Activated T-cell treated with anti-CD3 and anti-CD28 coated beads, Interleukin-2, amount 50 U/mL, for 4 hours (primary cell): ENCODE measurements at regions not wholly inside any gene's neighbourhood (a gene's known extent, or its start where the extent isn't known, plus 50 kb on each side); places are given as distances from the start of the nearest gene placed in this dataset.

ENCODE experiments used
- ATAC-seq, 2 donors: fragments of 200-7000 bp; cut with Tn5 transposase; one replicate each; pipeline ENCODE4 v1.10.0; 2021
- DNase-seq: peaks from one replicate; pipeline ENCODE4 v3.0.0-alpha.2; 2020
- H3K27me3 Mint-ChIP-seq: one replicate; pipeline ENCODE4 v1.8.0; 2021; ENCODE audit warnings: low read depth, mixed read lengths
- H3K36me3 Mint-ChIP-seq: one replicate; pipeline ENCODE4 v1.8.0; 2022; ENCODE audit warnings: mixed read lengths; ENCODE audit not compliant: insufficient read depth
- H3K4me1 Mint-ChIP-seq: one replicate; pipeline ENCODE4 v1.8.0; 2021; ENCODE audit warnings: low read depth, mixed read lengths
- H3K4me3 Mint-ChIP-seq: one replicate; pipeline ENCODE4 v1.8.0; 2021; ENCODE audit warnings: mild to moderate bottlenecking, moderate library complexity, mixed read lengths
- H3K9me3 Mint-ChIP-seq: one replicate; pipeline ENCODE4 v1.8.0; 2021; ENCODE audit warnings: mixed read lengths

DNA sequence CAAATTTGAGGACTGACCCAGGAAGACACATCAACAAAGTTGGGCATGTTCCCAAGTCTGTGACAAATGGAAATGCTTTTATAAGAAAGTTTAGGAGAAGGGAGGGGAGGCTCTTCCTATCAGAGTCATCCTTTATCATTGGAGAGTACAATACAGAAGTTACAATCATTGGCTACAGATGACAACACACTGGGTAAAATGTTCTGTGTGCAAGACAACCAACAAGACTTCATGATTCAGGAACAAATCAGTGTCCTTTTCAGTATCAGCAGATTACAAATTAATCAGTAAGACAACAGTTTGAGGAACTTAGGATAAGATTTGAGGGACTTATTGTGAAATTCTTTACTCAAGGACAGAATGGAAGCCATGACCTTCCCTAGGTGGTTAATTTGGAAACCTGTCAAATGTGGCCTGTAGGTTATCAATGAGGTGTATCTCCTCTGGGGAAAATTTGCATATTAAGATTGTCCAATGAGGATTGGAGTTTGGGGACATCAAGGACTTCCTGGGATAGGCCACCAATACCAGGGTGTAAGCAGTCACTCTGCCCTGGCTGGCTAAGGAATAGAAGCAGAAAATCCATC lies 274.4 kb upstream of the RORA start:
- no peaks in the 10 kb centered on the region for H3K9me3 Mint-ChIP-seq
- H3K36me3 Mint-ChIP-seq, result no peaks in the 10 kb centered on the region
- DNase-seq (no peak), ATAC-seq (no peak)
- H3K4me1 Mint-ChIP-seq, result no peaks in the 10 kb centered on the region
- H3K4me3 Mint-ChIP-seq, result no peak overlapping the region
- H3K27me3 Mint-ChIP-seq, result peaks cover 17% of the 10 kb centered on the region

GRCh38 chr15:61501815-61502389 lies 272.8 kb upstream of the RORA start:
- H3K4me3 Mint-ChIP-seq, result no peak overlapping the region
- no peaks in the 10 kb centered on the region for H3K9me3 Mint-ChIP-seq
- H3K27me3 Mint-ChIP-seq, result peaks cover 13% of the 10 kb centered on the region
- ATAC-seq (no peak), DNase-seq (no peak)
- H3K36me3 Mint-ChIP-seq, result no peaks in the 10 kb centered on the region
- no peaks in the 10 kb centered on the region for H3K4me1 Mint-ChIP-seq

DNA sequence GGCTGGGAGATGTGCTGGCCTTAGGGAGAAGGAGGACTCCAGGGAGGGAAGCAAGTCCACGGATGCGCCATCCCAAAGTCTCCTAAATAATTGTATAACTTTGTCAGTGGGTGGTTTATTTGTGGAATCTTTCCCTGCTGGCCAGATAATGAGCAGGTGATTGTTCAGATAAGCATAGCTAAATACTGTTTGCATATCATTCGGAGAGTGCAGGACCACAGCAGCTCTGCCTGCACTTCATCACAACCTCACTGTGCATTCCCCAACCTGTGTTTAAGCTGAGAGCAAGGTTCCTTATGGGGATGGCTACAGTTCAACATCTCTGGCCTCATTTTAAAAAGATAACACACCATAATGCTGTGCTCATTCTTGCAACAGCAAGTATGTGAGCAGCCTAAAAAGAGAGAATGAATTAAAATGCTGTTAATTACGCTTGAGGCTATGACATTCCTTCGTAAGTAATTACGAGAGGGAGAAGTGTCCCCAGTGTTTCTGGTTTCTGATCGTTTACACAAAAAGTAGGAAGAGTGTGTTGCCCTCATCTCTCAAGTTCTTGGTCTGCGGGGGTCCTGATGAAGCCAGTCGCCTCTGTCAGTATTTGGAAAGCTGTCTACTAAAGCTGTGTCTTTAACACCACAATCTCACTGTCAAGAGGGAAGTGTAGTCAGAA lies 272.0 kb upstream of the RORA start:
- H3K27me3 Mint-ChIP-seq, result peaks cover 13% of the 10 kb centered on the region
- ATAC-seq (no peak), DNase-seq (no peak)
- no peaks in the 10 kb centered on the region for H3K4me1 Mint-ChIP-seq
- no peaks in the 10 kb centered on the region for H3K9me3 Mint-ChIP-seq
- no peaks in the 10 kb centered on the region for H3K36me3 Mint-ChIP-seq
- H3K4me3 Mint-ChIP-seq, result no peak overlapping the region

DNA sequence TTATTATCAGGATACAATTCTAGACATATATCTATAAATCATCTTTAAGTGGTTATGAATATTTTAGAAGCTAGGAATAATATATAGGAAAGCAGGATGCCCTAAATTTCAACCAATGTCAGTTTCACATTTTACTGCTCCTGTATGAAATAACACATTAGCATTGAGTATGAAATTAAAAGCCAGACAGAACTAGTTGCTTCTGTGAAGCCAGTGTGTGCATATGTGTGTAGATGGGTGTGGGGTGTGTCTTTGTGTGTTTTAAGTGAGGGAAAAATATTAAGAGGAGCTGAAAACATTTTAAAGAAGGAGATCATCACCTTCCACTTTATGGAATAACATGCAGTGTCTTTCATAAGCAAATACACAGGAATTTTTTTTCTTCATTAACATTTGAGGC lies 271.4 kb upstream of the RORA start:
- H3K27me3 Mint-ChIP-seq, result peaks cover 13% of the 10 kb centered on the region
- no peaks in the 10 kb centered on the region for H3K36me3 Mint-ChIP-seq
- no peaks in the 10 kb centered on the region for H3K4me1 Mint-ChIP-seq
- ATAC-seq, result no peak
- H3K9me3 Mint-ChIP-seq, result no peaks in the 10 kb centered on the region
- no peak for DNase-seq
- H3K4me3 Mint-ChIP-seq, result no peak overlapping the region

GRCh38 chr15:61499376-61499775 lies 270.3 kb upstream of the RORA start:
- ATAC-seq (no peak), DNase-seq (no peak)
- H3K27me3 Mint-ChIP-seq, result peaks cover 13% of the 10 kb centered on the region
- H3K36me3 Mint-ChIP-seq, result no peaks in the 10 kb centered on the region
- H3K4me3 Mint-ChIP-seq, result no peak overlapping the region
- H3K9me3 Mint-ChIP-seq, result no peaks in the 10 kb centered on the region
- H3K4me1 Mint-ChIP-seq, result no peaks in the 10 kb centered on the region

DNA sequence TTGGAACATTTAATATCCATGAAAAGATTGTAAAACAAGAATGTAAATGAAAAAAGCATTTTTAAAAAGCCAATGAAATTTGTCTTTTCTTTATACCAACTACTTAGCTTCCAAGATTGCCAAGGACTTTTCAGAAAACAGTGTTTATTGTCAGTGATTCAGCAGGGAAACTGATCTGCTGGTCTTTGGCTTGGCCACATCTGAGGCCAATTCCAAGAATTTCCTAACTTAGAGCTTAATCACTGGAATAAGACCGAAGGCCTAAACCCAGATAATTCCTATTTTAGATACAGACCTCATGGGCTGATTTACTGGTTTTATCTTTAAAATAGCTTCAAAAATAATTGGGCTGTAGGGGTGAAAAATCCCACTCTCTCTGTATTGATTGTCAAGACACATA lies 260.5 kb upstream of the RORA start:
- ATAC-seq (no peak), DNase-seq (no peak)
- Mint-ChIP-seq H3K36me3 (no peaks in the 10 kb centered on the region), H3K4me1 (no peaks in the 10 kb centered on the region), H3K4me3 (no peak overlapping the region), H3K9me3 (no peaks in the 10 kb centered on the region), H3K27me3 (peaks cover 4% of the 10 kb centered on the region)

DNA sequence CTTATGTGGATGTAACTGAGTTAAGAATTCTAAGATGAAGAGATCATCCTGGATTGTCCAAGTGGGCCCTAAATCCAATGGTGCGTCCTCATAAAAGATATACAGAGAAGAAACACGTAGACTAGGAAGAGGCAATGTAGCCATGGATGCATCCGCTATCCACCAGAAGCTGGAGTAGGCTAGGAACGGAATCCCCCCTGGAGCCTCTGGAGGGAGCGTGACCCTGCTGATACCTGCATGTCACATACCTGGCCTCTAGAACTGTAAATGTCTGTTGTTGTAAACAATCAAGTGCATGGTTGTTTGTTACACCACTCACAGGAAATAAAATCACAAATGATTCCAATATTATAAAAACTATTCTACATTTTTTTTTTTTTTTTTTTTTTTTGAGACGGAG lies 254.5 kb upstream of the RORA start:
- no peak for ATAC-seq

GRCh38 chr15:61481886-61482285 lies 252.8 kb upstream of the RORA start:
- Mint-ChIP-seq H3K36me3 (no peaks in the 10 kb centered on the region), H3K4me1 (no peaks in the 10 kb centered on the region), H3K4me3 (no peak overlapping the region), H3K9me3 (no peaks in the 10 kb centered on the region), H3K27me3 (peaks cover 4% of the 10 kb centered on the region)
- ATAC-seq (no peak), DNase-seq (no peak)

More for the DNA sequence above, 254.5 kb upstream of the RORA start:
- Mint-ChIP-seq H3K27me3 (peaks cover 4% of the 10 kb centered on the region), H3K4me3 (no peak overlapping the region), H3K9me3 (no peaks in the 10 kb centered on the region), H3K36me3 (no peaks in the 10 kb centered on the region), H3K4me1 (no peaks in the 10 kb centered on the region)
- no peak for DNase-seq

- Mint-ChIP-seq H3K4me1 (no peaks in the 10 kb centered on the region), H3K9me3 (no peaks in the 10 kb centered on the region), H3K27me3 (peaks cover 5% of the 10 kb centered on the region), H3K4me3 (no peak overlapping the region), H3K36me3 (no peaks in the 10 kb centered on the region)
- DNase-seq (no peak), ATAC-seq (no peak)
Observed at GRCh38 chr15:61480863-61481262, 251.8 kb upstream of the RORA start.

- H3K4me1 Mint-ChIP-seq, result no peaks in the 10 kb centered on the region
- H3K4me3 Mint-ChIP-seq, result no peak overlapping the region
- DNase-seq (no peak), ATAC-seq (no peak)
- no peaks in the 10 kb centered on the region for H3K36me3 Mint-ChIP-seq
- no peaks in the 10 kb centered on the region for H3K9me3 Mint-ChIP-seq
- peaks cover 6% of the 10 kb centered on the region for H3K27me3 Mint-ChIP-seq
Observed at GRCh38 chr15:61480295-61480694, 251.2 kb upstream of the RORA start.

- Mint-ChIP-seq H3K36me3 (no peaks in the 10 kb centered on the region), H3K4me1 (no peaks in the 10 kb centered on the region), H3K27me3 (peaks cover 8% of the 10 kb centered on the region), H3K9me3 (no peaks in the 10 kb centered on the region), H3K4me3 (no peak overlapping the region)
- DNase-seq (no peak), ATAC-seq (no peak)
Observed at GRCh38 chr15:61479613-61480012, 250.5 kb upstream of the RORA start.

DNA sequence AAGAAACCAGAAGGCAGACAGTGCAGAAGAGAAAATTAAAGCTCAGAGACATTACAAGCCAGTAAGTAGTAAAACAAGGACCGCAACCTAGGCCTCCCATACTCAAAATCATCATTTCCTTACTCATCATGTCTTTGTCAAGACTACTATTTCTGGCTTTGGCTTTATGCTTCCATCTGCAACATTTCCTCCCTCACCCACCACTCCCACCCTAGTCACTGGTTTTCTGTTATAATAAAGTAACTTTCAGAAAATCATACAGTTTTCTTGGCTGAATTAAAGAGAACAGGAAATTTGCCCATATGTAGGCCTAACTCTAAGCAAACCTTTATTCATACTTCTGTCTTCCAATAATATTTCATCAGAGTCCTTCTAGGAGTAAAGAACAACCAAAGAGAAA lies 247.6 kb upstream of the RORA start:
- H3K4me3 Mint-ChIP-seq, result no peak overlapping the region
- no peaks in the 10 kb centered on the region for H3K9me3 Mint-ChIP-seq
- ATAC-seq, result no peak
- no peaks in the 10 kb centered on the region for H3K4me1 Mint-ChIP-seq
- H3K27me3 Mint-ChIP-seq, result peaks cover 15% of the 10 kb centered on the region
- no peaks in the 10 kb centered on the region for H3K36me3 Mint-ChIP-seq
- no peak for DNase-seq

DNA sequence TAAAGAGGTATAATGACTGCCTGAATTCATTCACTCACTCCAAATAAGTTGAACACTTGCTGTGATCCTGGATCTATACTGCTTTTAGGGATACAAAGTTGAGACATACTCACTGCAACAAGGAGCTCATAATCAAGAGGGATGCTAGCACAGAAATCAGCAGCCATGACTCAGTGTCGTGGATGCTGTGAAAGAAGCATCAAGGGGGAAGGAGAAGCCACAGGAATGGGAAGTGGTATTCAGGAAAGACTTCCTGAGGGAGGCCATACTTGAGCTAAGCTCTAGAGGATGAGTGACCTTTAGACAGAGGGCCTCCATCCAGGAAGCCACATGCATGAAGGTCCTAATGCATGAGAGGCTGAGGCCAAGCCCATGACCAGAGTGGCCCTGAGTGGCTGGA lies 245.7 kb upstream of the RORA start:
- Mint-ChIP-seq H3K27me3 (peaks cover 13% of the 10 kb centered on the region), H3K4me1 (no peaks in the 10 kb centered on the region), H3K4me3 (no peak overlapping the region), H3K36me3 (no peaks in the 10 kb centered on the region), H3K9me3 (no peaks in the 10 kb centered on the region)
- DNase-seq, result no peak
- ATAC-seq, result no peak

GRCh38 chr15:61467823-61468222 lies 238.7 kb upstream of the RORA start:
- H3K36me3 Mint-ChIP-seq, result no peaks in the 10 kb centered on the region
- H3K9me3 Mint-ChIP-seq, result no peaks in the 10 kb centered on the region
- H3K4me3 Mint-ChIP-seq, result no peak overlapping the region
- peaks cover 10% of the 10 kb centered on the region for H3K27me3 Mint-ChIP-seq
- no peaks in the 10 kb centered on the region for H3K4me1 Mint-ChIP-seq
- DNase-seq (no peak), ATAC-seq (no peak)
